CD4-positive, alpha-beta T cell treated with Interleukin-2 at 100 ng/mL for 4 hours (primary cell): ENCODE measurements at regions not wholly inside any gene's neighbourhood (a gene's known extent, or its start where the extent isn't known, plus 50 kb on each side); places are given as distances from the start of the nearest gene placed in this dataset.

Experiments
- DNase-seq: peaks from one replicate; pipeline ENCODE4 v3.0.0-alpha.2; 2020; ENCODE audit warnings: low spot score

GRCh38 chr20:40540166-40540565, 148.9 kb downstream of the MAFB start:
- DNase-seq: no peak

GRCh38 chr20:40538131-40538530, 150.9 kb downstream of the MAFB start:
- no peak for DNase-seq

- DNase-seq: no peak
Observed at GRCh38 chr20:40536808-40537207, 152.2 kb downstream of the MAFB start.

- DNase-seq: no peak
Observed at GRCh38 chr20:40535816-40536215, 153.2 kb downstream of the MAFB start.

GRCh38 chr20:40532103-40532502, 156.9 kb downstream of the MAFB start:
- no peak for DNase-seq

GRCh38 chr20:40525351-40525750, 163.7 kb downstream of the MAFB start:
- DNase-seq: no peak

GRCh38 chr20:40524071-40524470, 165.0 kb downstream of the MAFB start:
- DNase-seq: no peak

GRCh38 chr20:40522405-40522804, 166.6 kb downstream of the MAFB start:
- DNase-seq: no peak

GRCh38 chr20:40521962-40522361, 167.1 kb downstream of the MAFB start:
- DNase-seq: no peak

- no peak for DNase-seq
Observed at GRCh38 chr20:40519918-40520317, 169.1 kb downstream of the MAFB start.

- DNase-seq: no peak
Observed at GRCh38 chr20:40512994-40513393, 176.0 kb downstream of the MAFB start.

- DNase-seq: no peak
Observed at GRCh38 chr20:40512591-40512990, 176.4 kb downstream of the MAFB start.

- DNase-seq: no peak
Observed at GRCh38 chr20:40511478-40511877, 177.6 kb downstream of the MAFB start.

- DNase-seq: no peak
Observed at GRCh38 chr20:40510622-40511021, 178.4 kb downstream of the MAFB start.

GRCh38 chr20:40508821-40509220, 180.2 kb downstream of the MAFB start:
- no peak for DNase-seq

- DNase-seq: peak; percentile 12
Observed at GRCh38 chr20:40506537-40506939, 182.5 kb downstream of the MAFB start.

- DNase-seq: no peak
Observed at GRCh38 chr20:40503119-40503518, 185.9 kb downstream of the MAFB start.

- no peak for DNase-seq
Observed at GRCh38 chr20:40502576-40502975, 186.5 kb downstream of the MAFB start.

GRCh38 chr20:40499391-40499790, 189.6 kb downstream of the MAFB start:
- no peak for DNase-seq

- peak; percentile 2 for DNase-seq
Observed at GRCh38 chr20:40497899-40498691, 190.9 kb downstream of the MAFB start.

GRCh38 chr20:40495956-40496355, 193.1 kb downstream of the MAFB start:
- no peak for DNase-seq

- DNase-seq: no peak
Observed at GRCh38 chr20:40494248-40494647, 194.8 kb downstream of the MAFB start.

- DNase-seq: no peak
Observed at GRCh38 chr20:40493549-40493948, 195.5 kb downstream of the MAFB start.

- DNase-seq: no peak
Observed at GRCh38 chr20:40493071-40493470, 196.0 kb downstream of the MAFB start.
